ES-I3 (cell line): ENCODE measurements at regions not wholly inside any gene's neighbourhood (a gene's known extent, or its start where the extent isn't known, plus 50 kb on each side); places are given as distances from the start of the nearest gene placed in this dataset.
"Not testable (repeated sequence)": the region's sequence is repeated elsewhere in the genome, so short reads cannot be mapped to it uniquely, and the experiment has no call there.

Experiments
- H3K36me3 ChIP-seq: 2 replicates; pipeline ENCODE4 v1.6.1; 2013; ENCODE audit warnings: mild to moderate bottlenecking, low read length, control low read depth, moderate library complexity; ENCODE audit not compliant: insufficient read depth
- H3K4me1 ChIP-seq: 2 replicates; pipeline ENCODE4 v1.6.1; 2013; ENCODE audit warnings: mild to moderate bottlenecking, control low read depth, low read length; ENCODE audit not compliant: insufficient read depth
- H3K9ac ChIP-seq: 2 replicates; pipeline ENCODE4 v1.6.1; 2013; ENCODE audit warnings: low read depth, mild to moderate bottlenecking, low read length, moderate library complexity
- H3K9me3 ChIP-seq: 2 replicates; pipeline ENCODE4 v1.6.1; 2013; ENCODE audit warnings: mild to moderate bottlenecking, low read length, moderate library complexity; ENCODE audit not compliant: control insufficient read depth, insufficient read depth

DNA sequence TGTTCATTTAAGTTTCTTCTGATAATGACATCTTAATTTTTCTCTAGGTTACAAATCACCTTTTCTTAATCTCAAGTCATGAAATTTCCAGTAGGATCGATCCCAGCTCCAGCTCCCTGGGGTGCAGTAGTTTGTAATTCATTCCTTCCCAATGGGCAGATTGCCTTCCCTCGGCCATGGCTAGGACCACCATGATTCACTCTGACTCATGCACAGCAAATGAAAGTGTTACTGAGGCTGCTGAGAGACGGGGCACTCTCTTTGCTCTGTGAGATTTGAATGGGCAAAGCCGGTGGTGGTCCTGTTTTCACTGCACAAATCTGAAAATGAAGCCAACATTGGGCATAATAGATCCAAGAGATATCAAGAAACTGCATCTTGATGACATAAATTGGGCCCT, 202.8 kb upstream of the IRS2 start:
- Histone ChIP-seq H3K36me3 (no peaks in the 10 kb centered on the region), H3K4me1 (no peaks in the 10 kb centered on the region)

DNA sequence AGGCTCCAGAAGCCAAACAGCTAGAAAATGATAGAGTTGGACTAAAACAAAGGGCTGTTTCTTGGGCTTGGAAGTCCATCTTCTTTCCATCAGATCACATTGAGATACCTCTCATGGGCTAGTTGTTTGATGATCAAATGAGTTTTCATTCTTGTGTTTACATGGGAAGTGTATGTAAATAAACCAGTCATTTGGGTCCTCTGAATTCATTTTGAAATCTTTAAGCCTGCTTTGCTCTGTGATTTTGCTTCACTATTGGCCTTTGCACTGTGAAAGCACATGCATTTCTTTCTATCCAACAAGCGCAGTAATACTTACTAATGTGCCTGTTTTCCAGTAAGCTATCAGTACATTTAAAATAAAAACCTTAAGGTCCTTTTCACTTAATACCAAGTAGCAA, 200.5 kb upstream of the IRS2 start:
- no peaks in the 10 kb centered on the region for H3K36me3 ChIP-seq

More for the DNA sequence above, 202.8 kb upstream of the IRS2 start:
- Histone ChIP-seq H3K9ac (no peak overlapping the region), H3K9me3 (no peaks in the 10 kb centered on the region)

DNA sequence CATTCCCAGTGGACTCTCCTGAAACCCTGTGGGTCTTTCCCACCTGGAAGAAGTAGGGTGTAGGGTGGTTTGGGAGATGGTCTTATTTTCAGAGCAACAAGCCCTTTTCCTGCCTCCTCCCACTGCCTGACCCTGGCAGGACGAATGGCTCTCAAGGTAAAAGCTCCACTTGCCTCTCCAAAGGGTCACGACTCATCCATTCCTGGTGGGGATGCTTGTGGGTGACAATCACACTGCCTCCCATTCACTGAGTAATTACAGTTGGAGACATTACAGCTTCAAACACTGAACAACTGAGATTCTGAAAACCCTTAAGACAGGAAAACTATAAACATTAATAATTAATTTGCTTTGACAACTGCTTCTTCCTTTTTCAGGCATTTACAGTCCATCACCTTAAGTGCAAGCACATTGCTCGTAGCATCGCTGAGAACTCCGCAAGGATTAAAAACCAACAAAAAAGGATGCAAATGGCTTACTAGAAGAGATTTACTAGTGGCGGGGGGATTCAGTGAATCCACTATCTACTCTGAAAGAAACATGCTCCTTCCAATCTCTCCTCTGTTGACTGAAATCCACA, 199.6 kb upstream of the IRS2 start:
- no peaks in the 10 kb centered on the region for H3K9me3 ChIP-seq
- H3K4me1 ChIP-seq, result no peaks in the 10 kb centered on the region
- H3K9ac ChIP-seq, result no peak overlapping the region
- no peaks in the 10 kb centered on the region for H3K36me3 ChIP-seq

More for the DNA sequence above, 200.5 kb upstream of the IRS2 start:
- H3K4me1 ChIP-seq, result no peaks in the 10 kb centered on the region
- H3K9ac ChIP-seq, result no peak overlapping the region
- no peaks in the 10 kb centered on the region for H3K9me3 ChIP-seq

DNA sequence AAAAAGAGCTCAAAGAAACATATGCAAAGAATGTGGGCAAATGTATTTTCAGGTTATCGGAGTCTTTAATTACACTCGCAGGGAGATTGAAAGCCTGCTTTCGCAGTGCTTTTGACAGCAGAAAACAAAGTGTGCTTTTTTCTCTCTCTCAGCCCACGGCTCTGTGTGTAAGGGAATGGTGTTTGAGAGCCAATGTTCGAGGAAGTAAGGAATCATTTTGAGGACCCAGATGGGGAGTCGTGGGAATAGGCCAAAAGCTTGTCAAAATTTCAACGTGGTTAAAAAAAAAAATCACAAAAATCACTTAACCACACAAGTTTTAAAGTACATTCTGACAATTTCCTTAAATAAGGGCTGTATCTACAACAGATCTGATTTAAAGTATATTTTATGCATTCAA, 197.1 kb upstream of the IRS2 start:
- no peaks in the 10 kb centered on the region for H3K36me3 ChIP-seq
- no peak overlapping the region for H3K9ac ChIP-seq
- H3K4me1 ChIP-seq, result no peaks in the 10 kb centered on the region
- H3K9me3 ChIP-seq, result no peaks in the 10 kb centered on the region

DNA sequence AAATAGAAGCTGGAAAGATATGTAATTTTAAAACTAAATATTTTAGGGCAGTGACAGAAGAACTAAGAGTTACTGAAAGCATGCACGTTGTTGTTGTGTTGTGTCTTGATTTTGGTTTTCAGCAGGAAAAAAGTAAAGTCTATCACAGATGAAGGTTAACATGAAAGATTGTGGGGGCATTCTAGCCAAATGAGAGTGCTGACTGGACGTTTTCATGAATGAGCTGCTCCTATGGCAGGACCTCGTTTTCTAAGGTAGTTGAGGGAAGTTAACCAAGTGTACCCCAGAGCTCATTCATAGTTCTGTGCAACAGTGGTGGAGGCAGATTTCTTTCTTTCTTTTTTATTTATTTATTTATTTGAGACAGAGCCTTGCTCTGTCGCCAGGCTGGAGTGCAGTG, 194.6 kb upstream of the IRS2 start:
- Histone ChIP-seq H3K9me3 (no peaks in the 10 kb centered on the region), H3K36me3 (no peaks in the 10 kb centered on the region), H3K4me1 (no peaks in the 10 kb centered on the region), H3K9ac (no peak overlapping the region)

DNA sequence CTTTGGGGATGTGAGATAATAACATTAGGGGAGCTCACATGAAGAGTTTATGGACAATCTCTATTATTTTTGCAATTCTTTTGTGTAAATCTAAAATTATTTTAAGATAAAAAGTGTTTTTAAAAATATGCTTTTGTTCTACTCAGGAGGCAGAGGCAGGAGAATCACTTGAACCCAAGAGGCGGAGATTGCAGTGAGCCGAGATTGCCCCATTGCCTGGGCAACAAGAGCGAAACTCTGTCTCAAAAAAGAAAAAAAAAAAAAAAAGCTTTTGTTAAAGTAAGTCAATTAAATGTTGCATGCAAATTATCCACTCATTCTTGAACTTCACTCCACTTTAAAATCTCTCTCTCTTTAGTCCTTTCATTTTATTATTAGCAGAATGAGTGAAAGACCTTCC, 193.3 kb upstream of the IRS2 start:
- not testable (repeated sequence) for H3K36me3 ChIP-seq, H3K9me3 ChIP-seq, H3K4me1 ChIP-seq, H3K9ac ChIP-seq

DNA sequence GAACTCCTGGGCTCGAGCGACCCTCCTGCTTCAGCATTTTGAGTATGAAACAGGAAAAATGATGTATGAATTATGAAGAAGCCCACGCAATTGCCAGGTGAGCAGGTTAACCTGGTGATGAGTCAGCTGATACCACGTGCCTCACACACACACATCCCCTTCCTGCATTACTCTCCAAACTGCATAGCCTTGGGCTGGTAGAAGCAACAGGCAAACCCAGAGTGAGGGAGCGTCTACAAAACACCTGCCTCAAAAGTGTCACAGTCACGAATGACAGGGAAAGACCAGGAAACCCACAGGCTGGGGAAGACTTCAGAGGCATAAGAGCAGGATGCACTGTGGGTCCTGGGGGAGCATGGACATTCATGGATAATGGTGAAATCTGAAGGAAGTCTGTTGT, 192.8 kb upstream of the IRS2 start:
- no peak overlapping the region for H3K9ac ChIP-seq
- H3K9me3 ChIP-seq, result no peaks in the 10 kb centered on the region
- H3K36me3 ChIP-seq, result no peaks in the 10 kb centered on the region
- no peaks in the 10 kb centered on the region for H3K4me1 ChIP-seq

DNA sequence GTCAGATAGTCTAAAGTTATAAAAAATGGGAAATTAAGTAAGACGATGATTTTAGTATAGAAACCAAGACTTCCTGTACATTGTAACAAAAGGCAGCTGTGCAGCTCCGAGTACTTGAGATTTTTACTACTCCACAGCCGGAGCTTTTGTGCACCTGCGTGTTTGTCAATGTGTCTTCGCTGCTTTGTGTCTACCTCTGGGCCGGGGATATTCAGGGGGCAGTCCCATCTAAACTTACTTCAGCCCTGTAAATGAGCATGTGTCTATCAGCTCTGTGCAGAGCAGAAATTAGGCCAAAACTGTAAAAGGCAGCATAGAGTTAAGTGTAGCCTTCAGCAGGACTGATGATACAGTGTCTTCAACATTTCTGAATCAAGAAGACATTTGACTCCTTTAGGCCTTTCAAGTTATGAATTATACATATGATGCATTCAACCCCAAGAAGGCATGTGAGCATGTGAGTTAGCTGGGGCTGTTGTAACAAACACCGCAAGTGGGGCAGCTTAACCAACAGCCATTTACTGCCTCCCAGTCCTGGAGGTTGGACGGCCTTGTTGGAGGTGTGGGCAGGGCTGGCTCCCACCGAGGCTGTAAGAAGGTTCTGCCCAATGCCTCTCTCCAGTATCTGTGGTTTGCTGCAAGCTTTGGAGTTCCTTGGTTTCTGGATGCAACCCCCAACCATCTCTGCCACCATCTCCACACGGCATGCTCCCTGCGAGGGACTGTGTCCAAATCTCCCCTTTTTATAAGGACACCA, 191.0 kb upstream of the IRS2 start:
- no peaks in the 10 kb centered on the region for H3K4me1 ChIP-seq
- H3K9ac ChIP-seq, result no peak overlapping the region
- no peaks in the 10 kb centered on the region for H3K36me3 ChIP-seq
- no peaks in the 10 kb centered on the region for H3K9me3 ChIP-seq

DNA sequence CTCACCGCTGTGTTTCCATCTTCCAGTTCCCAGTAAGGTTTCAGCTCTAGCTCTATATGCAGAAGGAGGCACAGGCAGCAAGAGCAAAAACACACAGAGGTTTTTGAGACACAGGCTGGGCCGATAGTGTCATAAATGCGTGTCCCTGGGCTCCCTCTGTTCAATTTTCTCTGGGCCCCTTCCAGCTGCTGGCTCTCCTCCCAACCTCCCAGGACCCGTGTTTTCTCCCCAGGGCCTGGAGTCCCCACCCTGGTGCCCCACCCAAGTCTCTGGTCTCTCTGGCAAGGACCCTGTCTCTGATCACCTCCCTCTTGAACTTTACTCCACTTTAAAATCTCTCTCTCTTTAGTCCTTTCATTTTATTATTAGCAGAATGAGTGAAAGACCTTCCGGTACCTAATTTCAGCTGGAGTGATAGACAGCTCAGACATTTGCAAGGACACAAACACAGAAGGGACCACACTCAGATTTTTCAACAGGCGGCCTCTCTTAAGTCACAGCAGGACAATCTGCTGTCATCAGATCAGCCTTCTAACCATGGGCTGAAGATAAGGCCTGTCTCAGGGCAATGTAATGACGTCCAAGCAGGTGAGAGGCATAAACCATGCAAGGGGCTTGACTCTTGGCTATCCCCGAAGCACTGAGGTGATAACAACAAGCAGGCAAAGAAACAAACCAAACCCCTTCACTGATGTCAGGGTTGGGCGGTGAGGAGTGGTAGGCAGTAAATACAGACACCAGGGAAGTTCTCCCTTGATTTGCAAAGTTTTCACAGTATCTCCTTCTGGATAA, 190.0 kb upstream of the IRS2 start:
- no peak overlapping the region for H3K9ac ChIP-seq
- no peaks in the 10 kb centered on the region for H3K9me3 ChIP-seq
- H3K4me1 ChIP-seq, result no peaks in the 10 kb centered on the region
- H3K36me3 ChIP-seq, result no peaks in the 10 kb centered on the region

DNA sequence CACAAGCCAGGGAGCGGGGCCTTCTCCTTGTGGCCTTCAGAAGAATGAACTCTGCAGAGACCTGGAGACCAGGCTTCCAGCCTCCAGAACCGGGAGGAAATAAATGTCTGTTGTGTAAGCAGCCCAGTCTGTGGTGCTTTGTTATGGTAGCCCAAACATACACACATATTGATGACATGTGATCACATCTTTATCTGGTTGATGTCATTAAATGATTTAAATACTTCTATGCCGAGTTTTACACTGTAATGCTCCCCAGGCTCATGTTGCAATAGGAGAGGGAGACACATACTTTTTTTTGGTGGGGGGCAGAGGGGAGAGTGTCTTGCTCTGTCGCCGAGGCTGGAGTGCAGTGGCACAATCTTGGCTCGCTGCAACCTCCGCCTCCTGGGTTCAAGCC, 188.0 kb upstream of the IRS2 start:
- Histone ChIP-seq H3K4me1 (no peaks in the 10 kb centered on the region), H3K9me3 (0 out of 2 replicates have a peak, but pooled peaks cover 8% of the 10 kb centered on the region), H3K9ac (no peak overlapping the region), H3K36me3 (no peaks in the 10 kb centered on the region)

DNA sequence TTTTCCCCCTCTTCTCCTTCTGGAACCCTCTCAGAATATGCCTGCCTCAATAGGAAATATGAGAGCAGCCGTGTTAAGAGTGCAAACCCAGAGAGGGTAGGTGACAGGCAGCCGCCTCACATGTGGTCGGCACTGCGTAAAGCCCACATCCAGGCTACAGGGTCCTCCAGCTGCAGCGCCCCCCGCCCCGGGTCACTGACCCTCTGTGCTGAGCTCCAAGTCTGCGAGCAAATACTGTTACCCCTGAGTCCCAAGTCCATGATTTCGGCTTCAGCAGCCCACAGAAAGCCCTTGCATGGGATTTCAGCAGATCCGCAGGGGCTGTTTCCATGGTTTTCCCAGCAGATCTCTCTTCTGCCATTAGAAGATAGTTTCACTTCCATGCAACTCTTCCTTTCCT, 186.9 kb upstream of the IRS2 start:
- H3K4me1 ChIP-seq, result no peaks in the 10 kb centered on the region
- H3K9ac ChIP-seq, result no peak overlapping the region
- 0 out of 2 replicates have a peak, but pooled peaks cover 8% of the 10 kb centered on the region for H3K9me3 ChIP-seq
- no peaks in the 10 kb centered on the region for H3K36me3 ChIP-seq

DNA sequence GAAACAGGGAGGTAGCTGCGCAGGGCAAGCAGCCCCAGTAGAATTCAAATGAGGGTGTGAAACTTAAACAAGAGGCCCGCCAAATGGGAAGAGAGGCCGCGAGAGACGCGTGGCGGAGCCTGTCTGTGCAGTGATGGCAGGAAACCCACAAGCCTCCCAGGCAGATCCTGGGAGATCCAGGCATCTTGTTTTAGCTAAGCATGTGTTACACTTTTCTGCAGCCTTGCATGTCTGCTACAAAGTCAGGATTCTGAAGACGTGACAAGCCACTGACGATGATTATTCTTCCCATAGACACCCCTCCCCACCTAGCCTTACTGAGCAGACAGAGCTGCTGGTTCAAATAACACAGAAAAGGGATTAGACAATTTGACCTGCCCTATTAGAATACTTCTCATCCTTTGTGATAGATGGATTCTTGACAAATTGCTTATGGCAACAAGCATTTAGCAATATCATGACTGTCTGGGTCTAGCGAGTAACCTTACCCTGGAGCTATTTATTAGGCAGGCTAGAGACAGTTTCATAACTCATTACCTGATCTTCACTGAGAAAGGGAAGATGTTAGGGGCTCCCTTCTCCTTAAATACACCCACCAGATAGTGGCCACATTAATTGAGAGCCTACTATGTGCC, 185.2 kb upstream of the IRS2 start:
- H3K36me3 ChIP-seq, result no peaks in the 10 kb centered on the region
- no peak overlapping the region for H3K9ac ChIP-seq
- no peaks in the 10 kb centered on the region for H3K4me1 ChIP-seq
- H3K9me3 ChIP-seq, result 0 out of 2 replicates have a peak, but pooled peaks cover 8% of the 10 kb centered on the region

DNA sequence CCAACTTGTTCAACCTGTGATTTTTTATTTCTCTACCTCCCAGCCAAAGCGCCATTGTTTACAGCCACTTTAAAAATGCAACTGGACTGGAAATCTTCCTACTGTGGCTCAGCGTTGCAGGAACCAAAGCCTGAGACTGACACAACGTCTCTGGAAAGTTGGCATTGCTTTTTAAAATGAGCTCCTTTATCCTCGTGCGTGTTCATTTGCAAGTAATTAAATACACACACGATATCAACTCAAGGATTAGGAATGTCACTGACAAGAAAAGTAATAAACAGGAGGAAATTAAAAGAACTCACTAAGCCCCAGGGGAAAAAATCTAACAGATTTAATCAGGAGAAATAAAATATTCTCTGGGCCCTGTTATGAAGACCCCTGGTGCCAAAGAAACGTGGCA, 184.6 kb upstream of the IRS2 start:
- Histone ChIP-seq H3K9ac (no peak overlapping the region), H3K9me3 (0 out of 2 replicates have a peak, but pooled peaks cover 8% of the 10 kb centered on the region), H3K4me1 (no peaks in the 10 kb centered on the region), H3K36me3 (no peaks in the 10 kb centered on the region)

DNA sequence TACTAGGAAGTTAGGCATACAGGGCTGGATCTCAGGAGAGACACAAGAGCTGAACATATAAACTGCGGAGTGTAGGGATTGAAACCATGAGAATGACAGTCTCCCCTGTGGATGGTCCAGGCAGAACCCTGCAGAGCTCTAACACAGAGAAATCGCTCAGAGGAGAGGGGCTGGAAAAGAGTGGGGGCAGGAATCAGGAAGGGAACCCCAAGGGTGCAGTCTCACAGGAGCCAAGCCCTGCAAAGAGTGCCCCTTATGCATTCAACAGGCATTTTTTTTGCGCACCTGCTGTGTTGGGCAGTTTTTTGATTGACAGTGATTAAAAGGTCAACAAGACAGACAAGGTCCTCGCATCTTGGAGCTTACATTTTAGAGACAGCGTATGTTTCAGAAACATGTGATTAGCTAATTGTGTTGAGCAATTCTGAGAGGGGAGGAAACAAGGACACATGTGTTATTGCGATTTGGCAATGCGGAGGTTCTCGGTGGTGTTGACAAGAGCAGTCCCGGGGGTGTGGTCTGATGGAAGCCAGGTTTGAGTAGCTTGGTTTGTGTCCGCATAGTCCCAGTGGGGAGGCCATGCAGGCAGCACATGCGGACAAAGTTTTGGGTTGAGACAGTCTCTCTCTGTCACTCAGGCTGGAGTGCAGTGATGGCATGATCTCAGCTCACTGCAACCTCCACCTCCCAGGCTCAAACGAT, 182.6 kb upstream of the IRS2 start:
- Histone ChIP-seq H3K9ac (no peak overlapping the region), H3K36me3 (no peaks in the 10 kb centered on the region), H3K4me1 (no peaks in the 10 kb centered on the region), H3K9me3 (0 out of 2 replicates have a peak, but pooled peaks cover 8% of the 10 kb centered on the region)
